ENCODE measurements at regions not wholly inside any gene's neighbourhood (a gene's known extent, or its start where the extent isn't known, plus 50 kb on each side); places are given as distances from the start of the nearest gene placed in this dataset.
A peak's percentile ranks its signal among the peaks of the same experiment; 100 is the strongest.
"Not testable (repeated sequence)": the region's sequence is repeated elsewhere in the genome, so short reads cannot be mapped to it uniquely, and the experiment has no call there.

- Histone ChIP-seq H3K36me3 (ENCODE audit: control insufficient read depth in 2 of 3, insufficient read depth in 3 of 3, low read length in 3 of 3) (no peaks in the 10 kb centered on the region), H3K9me3 (ENCODE audit: control insufficient read depth in 2 of 3, insufficient read depth in 1 of 3, low read length in 3 of 3) (no peaks in the 10 kb centered on the region), H3K4me3 (ENCODE audit: low read length in 3 of 3) (no peak overlapping the region), H3K27me3 (ENCODE audit: control insufficient read depth, insufficient read depth, low read length) (no peaks in the 10 kb centered on the region), H3K9ac (ENCODE audit: low read length in 3 of 3) (no peak overlapping the region), H3K27ac (ENCODE audit: low read depth in 2 of 2, low read length in 2 of 2) (no peak overlapping the region), H3K4me1 (ENCODE audit: control insufficient read depth in 2 of 3, insufficient read depth in 2 of 3, low read depth in 1 of 3, low read length in 3 of 3) (no peaks in the 10 kb centered on the region)
- intact Hi-C loops (cut with DNase I), result no loop called here
- DNase-seq (no peak), FAIRE-seq (no peak)
- TF ChIP-seq CTCF (IDR thresholded peaks at IDR 0.05; ENCODE audit: borderline replicate concordance, extremely low read depth, insufficient read depth), result no peak
Measured at GRCh38 chr4:34328939-34329338, 1915.4 kb downstream of the ARAP2 start.

DNA sequence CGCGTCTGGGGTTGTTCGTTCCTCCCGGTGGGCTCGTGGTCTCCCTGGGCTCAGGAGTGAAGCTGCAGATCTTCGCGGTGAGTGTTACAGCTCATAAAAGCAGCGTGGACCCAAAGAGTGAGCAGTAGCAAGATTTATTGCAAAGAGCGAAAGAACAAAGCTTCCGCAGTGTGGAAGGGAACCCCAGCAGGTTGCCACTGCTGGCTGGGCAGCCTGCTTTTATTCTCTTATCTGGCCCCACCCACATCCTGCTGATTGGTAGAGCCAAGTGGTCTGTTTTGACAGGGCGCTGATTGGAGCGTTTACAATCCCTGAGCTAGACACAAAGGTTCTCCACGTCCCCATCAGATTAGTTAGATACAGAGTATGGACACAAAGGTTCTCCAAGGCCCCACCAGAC is 1909.2 kb downstream of the ARAP2 start:
- H3K36me3 ChIP-seq (ENCODE audit: control insufficient read depth in 2 of 3, insufficient read depth in 3 of 3, low read length in 3 of 3); H3K4me3 ChIP-seq (ENCODE audit: low read length in 3 of 3); FAIRE-seq; H3K27me3 ChIP-seq (ENCODE audit: control insufficient read depth, insufficient read depth, low read length); intact Hi-C loops (cut with DNase I); H3K4me1 ChIP-seq (ENCODE audit: control insufficient read depth in 2 of 3, insufficient read depth in 2 of 3, low read depth in 1 of 3, low read length in 3 of 3); H3K27ac ChIP-seq (ENCODE audit: low read depth in 2 of 2, low read length in 2 of 2); H3K9me3 ChIP-seq (ENCODE audit: control insufficient read depth in 2 of 3, insufficient read depth in 1 of 3, low read length in 3 of 3); H3K9ac ChIP-seq (ENCODE audit: low read length in 3 of 3): not testable (repeated sequence)
- peak in 1 of 5 donors; percentile 7 for DNase-seq

GRCh38 chr4:34335556-34335955 is 1908.8 kb downstream of the ARAP2 start:
- H3K36me3 ChIP-seq (ENCODE audit: control insufficient read depth in 2 of 3, insufficient read depth in 3 of 3, low read length in 3 of 3); H3K9me3 ChIP-seq (ENCODE audit: control insufficient read depth in 2 of 3, insufficient read depth in 1 of 3, low read length in 3 of 3); H3K4me3 ChIP-seq (ENCODE audit: low read length in 3 of 3); DNase-seq; H3K27ac ChIP-seq (ENCODE audit: low read depth in 2 of 2, low read length in 2 of 2); H3K27me3 ChIP-seq (ENCODE audit: control insufficient read depth, insufficient read depth, low read length); H3K4me1 ChIP-seq (ENCODE audit: control insufficient read depth in 2 of 3, insufficient read depth in 2 of 3, low read depth in 1 of 3, low read length in 3 of 3); H3K9ac ChIP-seq (ENCODE audit: low read length in 3 of 3); intact Hi-C loops (cut with DNase I); FAIRE-seq: not testable (repeated sequence)

- no peak overlapping the region for H3K4me3 ChIP-seq (ENCODE audit: low read length in 3 of 3)
- intact Hi-C loops (cut with DNase I), result no loop called here
- no peaks in the 10 kb centered on the region for H3K36me3 ChIP-seq (ENCODE audit: control insufficient read depth in 2 of 3, insufficient read depth in 3 of 3, low read length in 3 of 3)
- H3K27me3 ChIP-seq (ENCODE audit: control insufficient read depth, insufficient read depth, low read length), result no peaks in the 10 kb centered on the region
- peaks cover 0 to 6% (median 0%) of the 10 kb centered on the region in 3 donors for H3K9me3 ChIP-seq (ENCODE audit: control insufficient read depth in 2 of 3, insufficient read depth in 1 of 3, low read length in 3 of 3)
- no peak for TF ChIP-seq CTCF (IDR thresholded peaks at IDR 0.05; ENCODE audit: borderline replicate concordance, extremely low read depth, insufficient read depth)
- H3K27ac ChIP-seq (ENCODE audit: low read depth in 2 of 2, low read length in 2 of 2), result no peak overlapping the region
- no peak for FAIRE-seq
- H3K9ac ChIP-seq (ENCODE audit: low read length in 3 of 3), result no peak overlapping the region
- DNase-seq, result no peak
- H3K4me1 ChIP-seq (ENCODE audit: control insufficient read depth in 2 of 3, insufficient read depth in 2 of 3, low read depth in 1 of 3, low read length in 3 of 3), result no peaks in the 10 kb centered on the region
Measured at GRCh38 chr4:34362654-34363053, 1881.7 kb downstream of the ARAP2 start.

DNA sequence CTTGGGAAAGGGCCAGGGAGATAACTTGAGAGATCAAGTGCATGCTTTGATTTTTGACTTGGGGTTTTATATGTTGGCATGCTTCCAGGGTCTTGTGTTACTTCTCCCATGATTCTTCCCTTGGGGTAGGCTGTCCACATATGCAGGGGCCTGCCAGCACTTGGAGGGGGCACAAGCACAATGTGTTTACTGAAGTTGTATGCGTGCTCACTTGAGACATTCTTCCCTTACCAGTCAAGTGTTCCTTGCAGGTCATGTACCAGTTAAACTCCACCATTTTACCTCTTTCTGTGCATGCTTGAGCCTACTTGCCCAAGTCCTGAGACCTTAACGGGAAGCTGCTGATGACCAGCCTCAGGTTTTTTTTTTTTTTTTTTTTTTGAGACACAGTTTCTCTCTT is 1880.5 kb downstream of the ARAP2 start:
- no peak overlapping the region for H3K27ac ChIP-seq (ENCODE audit: low read depth in 2 of 2, low read length in 2 of 2)
- H3K4me3 ChIP-seq (ENCODE audit: low read length in 3 of 3), result no peak overlapping the region
- no peak for DNase-seq
- no peak for TF ChIP-seq CTCF (IDR thresholded peaks at IDR 0.05; ENCODE audit: borderline replicate concordance, extremely low read depth, insufficient read depth)
- peaks cover 0 to 6% (median 0%) of the 10 kb centered on the region in 3 donors for H3K9me3 ChIP-seq (ENCODE audit: control insufficient read depth in 2 of 3, insufficient read depth in 1 of 3, low read length in 3 of 3)
- H3K27me3 ChIP-seq (ENCODE audit: control insufficient read depth, insufficient read depth, low read length), result no peaks in the 10 kb centered on the region
- no peak for FAIRE-seq
- H3K36me3 ChIP-seq (ENCODE audit: control insufficient read depth in 2 of 3, insufficient read depth in 3 of 3, low read length in 3 of 3), result no peaks in the 10 kb centered on the region
- intact Hi-C loops (cut with DNase I), result no loop called here
- H3K4me1 ChIP-seq (ENCODE audit: control insufficient read depth in 2 of 3, insufficient read depth in 2 of 3, low read depth in 1 of 3, low read length in 3 of 3), result no peaks in the 10 kb centered on the region
- no peak overlapping the region for H3K9ac ChIP-seq (ENCODE audit: low read length in 3 of 3)

Data from kidney (tissue), 13 donors.